NCI-H2171 treated with DMSO at 0.1 percent for 48 hours (cell line): ENCODE measurements at regions not wholly inside any gene's neighbourhood (a gene's known extent, or its start where the extent isn't known, plus 50 kb on each side); places are given as distances from the start of the nearest gene placed in this dataset.

ENCODE experiments used
- DNase-seq: peaks from one replicate; lab custom pipeline; 2025; lab: John Stamatoyannopoulos, UW

GRCh38 chr6:2426561-2427340, 181.3 kb upstream of the GMDS start:
- no peak for DNase-seq

GRCh38 chr6:2416128-2416712, 170.8 kb upstream of the GMDS start:
- no peak for DNase-seq

- DNase-seq: no peak
Measured at GRCh38 chr6:2414885-2415547, 169.6 kb upstream of the GMDS start.

- DNase-seq: no peak
Measured at GRCh38 chr6:2412731-2413130, 167.3 kb upstream of the GMDS start.

GRCh38 chr6:2410656-2411380, 165.4 kb upstream of the GMDS start:
- no peak for DNase-seq

GRCh38 chr6:2407525-2407924, 162.1 kb upstream of the GMDS start:
- DNase-seq: no peak

GRCh38 chr6:2404211-2404929, 159.0 kb upstream of the GMDS start:
- no peak for DNase-seq

- DNase-seq: peak; percentile 51
Measured at GRCh38 chr6:2403546-2403945, 158.1 kb upstream of the GMDS start.

GRCh38 chr6:2396846-2397630, 151.6 kb upstream of the GMDS start:
- DNase-seq: peak; percentile 42

- DNase-seq: peak; percentile 4
Measured at GRCh38 chr6:2396042-2396657, 150.7 kb upstream of the GMDS start.

- no peak for DNase-seq
Measured at GRCh38 chr6:2388554-2389324, 143.3 kb upstream of the GMDS start.

- DNase-seq: no peak
Measured at GRCh38 chr6:2387445-2387844, 142.0 kb upstream of the GMDS start.

- no peak for DNase-seq
Measured at GRCh38 chr6:2385471-2385983, 140.1 kb upstream of the GMDS start.

GRCh38 chr6:2384528-2384927, 139.1 kb upstream of the GMDS start:
- DNase-seq: no peak

GRCh38 chr6:2381872-2382661, 136.7 kb upstream of the GMDS start:
- no peak for DNase-seq

GRCh38 chr6:2378891-2379652, 133.7 kb upstream of the GMDS start:
- DNase-seq: no peak

GRCh38 chr6:2378046-2378657, 132.7 kb upstream of the GMDS start:
- peak; percentile 40 for DNase-seq
